SJCRH30 (cell line): ENCODE measurements at regions not wholly inside any gene's neighbourhood (a gene's known extent, or its start where the extent isn't known, plus 50 kb on each side); places are given as distances from the start of the nearest gene placed in this dataset.
"Not testable (repeated sequence)": the region's sequence is repeated elsewhere in the genome, so short reads cannot be mapped to it uniquely, and the experiment has no call there.

ENCODE experiments used
- DNase-seq, 2 experiments: peaks; one replicate each; pipeline ENCODE4 v3.0.0-alpha.2; 2015 to 2020
- H3K27ac ChIP-seq: fragments of 250-450 bp; sonication (Bioruptor Pico); 2 replicates; pipeline ENCODE4 v1.5.1; 2020; ENCODE audit warnings: mild to moderate bottlenecking, moderate library complexity
- H3K27me3 ChIP-seq: fragments of 250-450 bp; sonication (Bioruptor Pico); 2 replicates; pipeline ENCODE4 v1.5.1; 2020; ENCODE audit warnings: mild to moderate bottlenecking, moderate library complexity
- H3K36me3 ChIP-seq: fragments of 250-450 bp; sonication (Bioruptor Pico); 2 replicates; pipeline ENCODE4 v1.5.1; 2020; ENCODE audit warnings: mild to moderate bottlenecking, moderate library complexity
- H3K4me1 ChIP-seq: fragments of 250-450 bp; sonication (Bioruptor Pico); 2 replicates; pipeline ENCODE4 v1.5.1; 2020; ENCODE audit warnings: mild to moderate bottlenecking, moderate library complexity
- H3K4me3 ChIP-seq: fragments of 250-450 bp; sonication (Bioruptor Pico); 2 replicates; pipeline ENCODE4 v1.5.1; 2020; ENCODE audit warnings: mild to moderate bottlenecking, moderate library complexity
- H3K9me3 ChIP-seq: fragments of 250-450 bp; sonication (Bioruptor Pico); replicated peaks from 2 replicates; pipeline ENCODE4 v1.5.1; 2020; ENCODE audit warnings: mild to moderate bottlenecking, moderate library complexity

DNA sequence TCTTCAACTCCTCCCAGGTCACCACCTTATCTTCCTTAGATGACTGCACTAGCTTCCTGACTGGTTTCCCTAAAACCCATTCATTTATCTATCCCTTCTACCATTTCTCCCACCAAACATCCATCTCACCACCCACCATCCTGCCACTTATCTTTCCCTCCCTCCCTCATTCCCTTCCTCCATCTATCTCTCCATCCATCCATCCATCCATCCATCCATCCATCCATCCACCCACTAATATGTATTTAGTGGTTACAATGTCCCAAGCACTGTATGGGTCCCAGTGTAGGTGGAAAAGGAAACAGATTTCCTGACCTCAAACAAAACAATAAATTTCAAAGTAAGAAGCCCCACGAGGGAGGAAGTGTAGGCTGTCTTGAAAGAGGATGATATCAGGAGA, 59.3 kb upstream of the APCDD1L start:
- DNase-seq = no peak
- no peak overlapping the region for H3K4me3 ChIP-seq
- no peak overlapping the region for H3K27ac ChIP-seq
- no peaks in the 10 kb centered on the region for H3K36me3 ChIP-seq
- H3K9me3 ChIP-seq = no peaks in the 10 kb centered on the region
- H3K4me1 ChIP-seq = peaks cover 17% of the 10 kb centered on the region
- H3K27me3 ChIP-seq = peaks cover 14% of the 10 kb centered on the region

DNA sequence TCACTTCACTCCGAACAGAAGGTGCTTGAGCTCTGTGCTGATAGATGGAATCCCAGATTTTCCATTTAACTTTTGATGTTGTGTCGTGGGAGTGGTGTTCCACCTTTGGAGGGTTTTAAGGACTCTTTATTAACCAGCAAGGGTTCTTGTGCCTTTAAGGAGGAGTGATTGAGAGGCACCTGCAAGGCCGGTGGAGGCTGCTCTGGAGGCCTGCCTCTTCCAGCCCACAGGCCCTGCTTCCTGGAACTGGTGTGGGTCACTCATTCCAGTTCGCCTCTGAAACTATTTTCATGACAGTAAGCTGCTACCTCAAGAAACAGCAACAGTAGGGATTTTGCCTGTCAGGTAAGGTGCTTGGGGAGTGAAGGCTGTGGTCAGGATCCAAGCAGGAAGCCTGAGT, 58.8 kb upstream of the APCDD1L start:
- no peaks in the 10 kb centered on the region for H3K36me3 ChIP-seq
- no peak overlapping the region for H3K27ac ChIP-seq
- DNase-seq = no peak
- H3K27me3 ChIP-seq = peaks cover 14% of the 10 kb centered on the region
- H3K4me3 ChIP-seq = no peak overlapping the region
- no peaks in the 10 kb centered on the region for H3K9me3 ChIP-seq
- peaks cover 22% of the 10 kb centered on the region for H3K4me1 ChIP-seq

DNA sequence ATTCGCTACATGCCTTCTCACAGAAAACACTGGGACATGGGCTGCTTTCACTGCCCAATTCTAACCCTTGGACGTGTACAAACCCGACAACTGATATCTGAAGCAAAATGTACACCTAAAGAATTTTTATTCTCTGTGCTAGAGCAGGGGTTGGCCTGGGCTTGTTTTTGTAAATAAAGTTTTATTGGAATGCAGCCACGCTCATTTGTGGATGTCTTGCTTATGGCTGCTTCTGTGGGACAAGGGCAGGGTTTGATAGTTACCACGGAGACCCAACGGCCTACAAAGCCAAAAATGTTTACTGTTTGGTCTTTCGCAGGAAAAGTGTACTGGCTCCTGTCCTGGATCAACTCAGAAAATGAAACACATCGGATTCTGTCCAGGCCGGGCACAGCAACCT, 58.1 kb upstream of the APCDD1L start:
- Histone ChIP-seq H3K9me3 (no peaks in the 10 kb centered on the region), H3K4me1 (peaks cover 26% of the 10 kb centered on the region), H3K27ac (no peak overlapping the region), H3K36me3 (no peaks in the 10 kb centered on the region), H3K4me3 (no peak overlapping the region), H3K27me3 (peaks cover 14% of the 10 kb centered on the region)
- no peak for DNase-seq

DNA sequence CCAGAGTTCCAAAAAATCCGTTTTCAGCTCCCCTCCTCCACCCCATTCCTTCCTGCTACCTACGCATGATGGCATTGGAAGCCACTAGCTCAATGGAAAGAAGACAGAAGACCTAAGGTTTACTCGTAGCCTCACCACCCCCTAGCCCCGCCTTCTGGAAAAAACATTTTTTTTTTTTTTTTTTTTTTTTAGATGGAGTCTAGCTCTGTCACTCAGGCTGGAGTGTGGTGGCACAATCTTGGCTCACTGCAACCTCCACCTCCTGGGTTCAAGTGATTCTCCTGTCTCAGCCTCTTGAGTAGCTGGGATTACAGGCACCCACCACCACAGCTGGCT, 57.2 kb upstream of the APCDD1L start:
- H3K27me3 ChIP-seq, H3K36me3 ChIP-seq, H3K9me3 ChIP-seq, H3K27ac ChIP-seq: not testable (repeated sequence)
- H3K4me3 ChIP-seq = peak overlapping the region; percentile 19
- H3K4me1 ChIP-seq = peaks cover 32% of the 10 kb centered on the region
- DNase-seq = peak in 1 of 2 experiments; percentile 31

DNA sequence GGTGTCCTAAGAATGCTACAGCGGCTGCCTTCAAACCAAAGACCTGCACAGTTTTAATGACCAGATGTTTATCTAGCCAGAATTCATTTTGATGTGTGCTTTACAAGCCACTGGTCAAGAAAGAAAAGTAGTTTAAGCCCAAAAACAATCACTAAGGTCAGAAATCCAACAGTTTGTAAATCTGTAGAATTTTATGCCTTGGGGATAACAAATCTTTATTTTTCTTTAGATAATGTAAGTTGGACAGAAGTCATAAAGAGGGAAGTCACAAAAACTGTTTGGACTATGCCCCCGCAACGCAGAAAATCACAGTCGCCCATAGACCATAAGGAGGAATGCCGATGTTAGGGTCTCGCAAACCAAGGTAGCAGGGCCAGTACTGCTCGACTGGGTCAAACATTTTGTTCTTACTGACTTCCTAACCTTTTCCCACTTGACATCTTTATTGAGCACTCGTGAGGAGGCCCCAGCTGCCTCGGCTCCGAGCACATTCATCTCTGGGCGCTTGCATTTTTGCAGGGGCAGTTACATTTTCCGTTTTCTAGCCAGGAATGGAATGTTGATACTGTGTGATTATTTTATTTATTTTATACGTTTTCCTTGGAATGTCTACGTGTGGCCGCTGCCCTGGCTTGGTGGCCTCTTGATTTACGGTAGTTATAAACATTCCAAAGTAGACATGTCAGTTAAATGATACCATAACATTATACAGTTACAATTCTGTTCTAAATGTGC, 56.7 kb upstream of the APCDD1L start:
- Histone ChIP-seq H3K4me3 (peak overlapping the region; percentile 19), H3K27me3 (peaks cover 7% of the 10 kb centered on the region; the same call in 1 of the 2 replicates), H3K4me1 (peaks cover 32% of the 10 kb centered on the region), H3K27ac (peak overlapping the region; percentile 35; the same call in 1 of the 2 replicates), H3K36me3 (no peaks in the 10 kb centered on the region), H3K9me3 (no peaks in the 10 kb centered on the region)
- peak; percentile 28 to 87 for DNase-seq

DNA sequence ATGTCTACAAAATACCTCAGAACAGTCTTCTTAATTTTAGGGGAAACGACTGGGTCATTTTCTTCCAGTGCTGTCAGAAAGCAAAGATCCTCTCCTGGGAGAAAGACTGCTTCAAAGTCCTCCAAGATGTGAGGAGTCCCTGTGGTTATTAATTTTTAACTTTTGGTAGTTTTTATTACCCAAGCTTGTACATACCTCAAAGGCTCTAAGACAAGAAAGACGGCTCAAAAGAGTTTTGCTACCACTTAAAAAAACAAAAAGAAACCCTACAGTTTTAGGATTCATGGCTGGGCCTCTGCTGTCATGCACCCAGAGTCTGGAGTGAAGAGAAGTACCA, 56.1 kb upstream of the APCDD1L start:
- peak overlapping the region; percentile 35 for H3K27ac ChIP-seq
- H3K9me3 ChIP-seq = no peaks in the 10 kb centered on the region
- H3K4me1 ChIP-seq = peaks cover 32% of the 10 kb centered on the region
- peak in 1 of 2 experiments; percentile 69 for DNase-seq
- H3K4me3 ChIP-seq = no peak overlapping the region
- H3K36me3 ChIP-seq = no peaks in the 10 kb centered on the region
- peaks cover 3% of the 10 kb centered on the region; the same call in 1 of the 2 replicates for H3K27me3 ChIP-seq

DNA sequence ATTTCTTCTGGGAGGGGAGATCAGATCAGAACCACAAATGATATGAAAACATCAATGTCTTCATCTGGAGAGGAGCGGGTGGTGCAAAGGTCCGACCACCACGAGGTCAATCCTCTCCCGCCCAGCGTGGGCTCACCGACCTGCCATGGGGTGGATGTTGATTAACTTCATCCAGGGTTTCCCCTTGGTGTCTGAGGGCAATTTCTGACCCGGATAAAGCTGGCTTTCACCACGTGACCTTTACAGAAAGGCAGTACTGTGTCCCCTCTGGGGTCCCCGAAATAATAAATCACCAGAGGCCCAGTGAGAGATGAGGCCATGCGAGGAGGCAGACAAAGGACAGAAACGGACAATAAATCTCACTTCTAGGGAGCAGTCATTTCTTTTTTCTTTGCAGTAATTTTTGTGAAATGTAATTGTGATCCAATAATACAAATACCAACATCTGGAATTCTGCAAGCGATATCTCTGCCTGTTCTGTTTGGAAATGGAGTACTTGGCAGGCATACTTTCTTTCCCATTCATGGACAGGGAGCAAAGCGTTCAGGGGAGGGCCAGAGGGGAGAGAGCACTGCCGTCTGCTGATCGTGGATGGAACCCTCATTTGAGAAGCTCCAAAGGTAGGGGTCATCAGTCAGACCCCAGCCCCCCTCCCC, 55.1 kb upstream of the APCDD1L start:
- no peak for DNase-seq
- Histone ChIP-seq H3K36me3 (no peaks in the 10 kb centered on the region), H3K27me3 (no peaks in the 10 kb centered on the region), H3K4me3 (no peak overlapping the region), H3K27ac (no peak overlapping the region), H3K9me3 (no peaks in the 10 kb centered on the region), H3K4me1 (peaks cover 32% of the 10 kb centered on the region)

DNA sequence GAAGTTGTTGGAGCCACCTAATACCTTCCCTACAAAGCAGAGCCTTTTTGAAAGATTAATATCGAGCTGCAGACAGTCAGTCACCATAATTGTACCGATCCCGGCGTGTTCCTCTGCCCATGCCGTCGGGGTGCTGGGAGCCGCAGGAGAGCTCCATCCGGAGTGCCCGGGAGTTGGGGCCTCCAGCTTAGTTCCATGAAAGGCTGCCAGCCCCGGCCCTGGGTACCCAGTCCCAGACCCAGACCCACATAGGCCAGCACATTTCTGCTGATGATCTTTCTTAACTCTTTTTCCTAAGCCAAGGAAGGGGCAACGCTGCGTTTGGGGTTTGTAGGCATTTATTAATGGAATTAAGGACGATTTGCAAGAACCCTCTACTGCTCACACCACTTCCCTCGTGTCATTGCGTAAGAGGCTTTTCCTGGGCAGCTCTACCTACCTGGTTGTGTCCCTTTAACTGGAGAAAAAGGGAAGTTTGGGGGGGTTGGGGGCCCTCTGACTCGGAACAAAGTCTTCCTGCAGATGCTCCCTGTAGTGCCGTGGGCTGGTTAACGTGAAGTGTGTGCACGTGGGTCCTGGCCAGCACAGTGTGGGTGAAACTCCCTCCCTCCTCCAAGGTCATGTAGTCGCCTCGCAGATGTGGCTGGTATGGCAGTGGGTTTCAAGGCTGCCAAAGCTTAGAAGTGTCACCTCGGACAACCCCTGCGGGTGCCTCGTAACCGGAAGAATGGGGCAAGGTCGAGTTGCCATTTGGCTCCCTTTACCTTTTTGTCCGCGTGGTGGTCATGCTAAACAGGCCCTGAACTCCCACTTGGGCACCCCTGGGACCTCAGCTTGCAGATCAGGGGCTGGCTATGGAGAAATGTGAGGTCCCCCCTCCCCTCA, 54.3 kb upstream of the APCDD1L start:
- H3K9me3 ChIP-seq = no peaks in the 10 kb centered on the region
- no peaks in the 10 kb centered on the region for H3K27me3 ChIP-seq
- peaks cover 32% of the 10 kb centered on the region for H3K4me1 ChIP-seq
- no peak overlapping the region for H3K4me3 ChIP-seq
- no peaks in the 10 kb centered on the region for H3K36me3 ChIP-seq
- H3K27ac ChIP-seq = peak overlapping the region; percentile 55
- DNase-seq = no peak

DNA sequence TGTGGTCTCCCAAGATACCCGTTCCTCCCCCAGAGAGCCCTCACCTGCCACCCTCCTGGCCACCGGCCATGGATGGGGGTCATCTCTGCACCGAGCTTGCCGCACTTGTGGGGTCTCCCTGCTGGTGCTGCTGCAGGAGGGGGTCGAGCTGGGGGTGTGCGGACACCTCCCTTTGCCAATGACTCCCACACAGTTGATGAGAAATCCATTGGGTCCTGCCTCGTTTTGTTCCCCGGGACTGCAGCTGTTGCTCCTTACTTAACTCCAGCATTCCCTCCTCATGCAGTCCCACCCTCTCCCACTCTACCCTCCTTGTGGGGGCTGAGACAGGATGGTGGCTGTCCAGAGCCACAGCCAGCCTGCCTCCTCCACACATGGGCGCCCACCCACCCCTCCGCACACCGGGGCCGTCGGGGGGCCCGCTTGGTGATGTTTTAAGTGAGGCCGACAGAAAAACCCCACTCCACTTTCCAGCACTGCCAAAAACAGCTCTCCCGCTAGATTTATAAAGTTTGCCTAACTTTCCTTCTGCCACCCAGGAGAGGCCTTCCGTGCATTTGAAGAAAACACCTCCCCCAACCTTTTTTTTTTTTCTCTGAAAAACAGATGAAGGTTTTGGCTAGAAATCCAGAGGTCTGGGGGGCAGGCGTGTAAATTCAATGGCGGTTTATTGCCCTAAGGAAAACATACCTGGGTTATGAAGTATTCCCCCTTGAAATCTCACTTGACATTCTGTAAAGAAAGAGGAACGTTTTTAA, 53.5 kb upstream of the APCDD1L start:
- H3K4me3 ChIP-seq = peak overlapping the region; percentile 29
- DNase-seq = peak; percentile 89 to 90
- no peaks in the 10 kb centered on the region for H3K9me3 ChIP-seq
- no peaks in the 10 kb centered on the region for H3K36me3 ChIP-seq
- peak overlapping the region; percentile 55 for H3K27ac ChIP-seq
- H3K4me1 ChIP-seq = peaks cover 32% of the 10 kb centered on the region
- no peaks in the 10 kb centered on the region for H3K27me3 ChIP-seq

DNA sequence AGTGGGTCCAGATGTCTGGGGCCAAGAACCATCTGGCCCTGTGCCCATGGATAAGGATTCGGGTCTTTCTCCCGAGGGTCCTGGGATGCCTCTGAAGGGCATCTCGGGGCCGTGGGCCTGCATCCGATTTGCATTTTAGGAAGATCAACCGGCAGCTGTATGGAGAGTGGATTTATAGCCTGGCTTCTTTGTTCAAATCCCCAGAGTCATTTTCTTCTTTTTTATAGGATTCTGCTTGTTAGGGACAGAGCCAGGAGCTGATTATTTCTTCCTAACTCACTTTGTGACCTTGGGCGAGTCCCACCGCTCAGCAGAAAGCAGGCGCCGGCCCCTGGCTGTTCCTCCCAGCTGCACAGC, 52.9 kb upstream of the APCDD1L start:
- H3K27me3 ChIP-seq = no peaks in the 10 kb centered on the region
- no peaks in the 10 kb centered on the region for H3K36me3 ChIP-seq
- no peaks in the 10 kb centered on the region for H3K9me3 ChIP-seq
- DNase-seq = no peak
- H3K27ac ChIP-seq = peak overlapping the region; percentile 55
- H3K4me1 ChIP-seq = peaks cover 32% of the 10 kb centered on the region
- peak overlapping the region; percentile 29 for H3K4me3 ChIP-seq

DNA sequence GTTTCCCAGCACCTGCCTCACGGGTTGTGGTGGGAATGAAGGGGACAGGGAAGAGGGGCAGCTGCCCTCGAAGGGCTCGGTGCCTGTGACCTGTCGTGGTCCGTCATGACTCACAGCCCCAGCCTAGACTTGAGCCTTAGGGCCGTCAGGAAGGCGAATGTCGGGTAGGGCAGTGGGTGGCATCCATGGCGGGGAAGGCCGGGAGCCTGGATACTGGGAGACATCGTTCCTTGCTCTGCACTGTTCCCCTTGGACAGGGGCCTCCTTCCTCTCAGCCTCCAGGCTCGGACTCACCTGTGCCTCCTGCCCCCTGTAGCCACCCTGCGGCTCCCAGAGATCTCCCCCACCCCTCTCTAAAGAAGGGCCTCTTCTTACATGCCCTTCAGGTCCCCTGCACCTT, 52.2 kb upstream of the APCDD1L start:
- H3K4me3 ChIP-seq = no peak overlapping the region
- no peak for DNase-seq
- H3K27me3 ChIP-seq = no peaks in the 10 kb centered on the region

DNA sequence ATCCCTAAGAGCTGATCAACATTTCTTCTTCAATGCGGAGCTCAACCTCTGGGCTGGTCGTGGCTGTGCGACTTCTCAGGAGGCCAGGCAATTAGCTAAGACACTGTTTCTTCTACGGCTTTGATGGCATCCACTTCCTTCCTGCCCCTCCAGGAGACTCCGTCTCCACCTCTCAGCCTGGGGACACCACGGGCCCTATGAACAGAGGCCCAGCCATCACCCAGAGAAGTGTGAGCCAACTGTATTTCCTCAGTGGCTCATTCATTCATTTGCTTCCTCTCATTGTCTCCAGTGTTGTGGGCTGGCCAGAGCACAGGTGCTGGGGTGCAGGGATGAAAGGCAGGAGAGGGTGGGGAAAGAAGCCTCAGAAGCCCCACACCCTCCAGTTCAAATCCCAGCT, 51.8 kb upstream of the APCDD1L start:
- H3K27me3 ChIP-seq = no peaks in the 10 kb centered on the region
- H3K4me3 ChIP-seq = no peak overlapping the region
- H3K9me3 ChIP-seq = no peaks in the 10 kb centered on the region
- no peak overlapping the region for H3K27ac ChIP-seq
- H3K36me3 ChIP-seq = no peaks in the 10 kb centered on the region
- DNase-seq = no peak
- peaks cover 28% of the 10 kb centered on the region for H3K4me1 ChIP-seq

More for the DNA sequence above, 52.2 kb upstream of the APCDD1L start:
- H3K4me1 ChIP-seq = peaks cover 32% of the 10 kb centered on the region
- H3K9me3 ChIP-seq = no peaks in the 10 kb centered on the region
- no peaks in the 10 kb centered on the region for H3K36me3 ChIP-seq
- peak overlapping the region; percentile 55 for H3K27ac ChIP-seq

DNA sequence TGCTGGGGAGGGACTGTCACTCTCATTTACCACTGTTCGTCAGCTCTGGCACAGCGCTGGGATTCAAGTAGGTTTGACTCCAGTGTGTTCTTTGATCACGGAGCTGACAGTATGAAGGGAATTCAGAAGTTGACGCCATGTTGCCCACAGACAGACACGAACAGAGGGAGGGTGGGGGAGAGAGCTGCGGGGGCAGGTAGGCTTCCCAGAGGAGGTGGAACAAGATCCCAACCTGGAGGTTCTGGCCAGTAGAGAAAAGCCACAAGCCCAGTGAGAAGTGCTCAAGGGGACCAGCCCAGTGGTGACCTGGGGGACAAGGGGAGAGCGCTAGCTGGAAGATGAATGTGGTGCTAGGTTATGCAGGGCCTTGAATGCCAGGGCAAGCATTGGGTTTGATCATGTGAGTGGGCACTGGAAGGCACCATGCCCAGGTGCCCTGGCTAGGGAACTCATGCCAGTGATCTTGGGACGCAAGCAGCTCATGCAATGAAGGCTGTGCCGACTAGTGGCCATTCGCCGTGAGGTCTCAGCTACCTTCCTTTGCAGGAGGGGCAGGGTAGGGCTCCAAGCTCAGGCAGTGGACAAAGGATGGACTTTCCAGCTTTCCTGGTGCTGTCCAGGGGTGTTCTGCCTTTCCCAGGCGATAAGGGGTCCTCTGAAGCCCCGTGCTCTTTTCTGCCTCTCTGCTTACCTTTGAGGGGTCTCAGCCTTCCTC, 50.4 kb upstream of the APCDD1L start:
- H3K4me3 ChIP-seq = no peak overlapping the region
- no peaks in the 10 kb centered on the region for H3K36me3 ChIP-seq

More for the DNA sequence above, 50.4 kb upstream of the APCDD1L start:
- Histone ChIP-seq H3K9me3 (no peaks in the 10 kb centered on the region), H3K27me3 (no peaks in the 10 kb centered on the region), H3K27ac (no peak overlapping the region), H3K4me1 (peaks cover 17% of the 10 kb centered on the region)
- no peak for DNase-seq
